ENCODE measurements at regions not wholly inside any gene's neighbourhood (a gene's known extent, or its start where the extent isn't known, plus 50 kb on each side); places are given as distances from the start of the nearest gene placed in this dataset.

- no peak for DNase-seq
Measured at GRCh38 chr2:226364217-226364616, 435.4 kb downstream of the IRS1 start.

- no peak for DNase-seq
Measured at GRCh38 chr2:226362980-226363379, 436.6 kb downstream of the IRS1 start.

GRCh38 chr2:226360658-226361057 is 439.0 kb downstream of the IRS1 start:
- no peak for DNase-seq

- DNase-seq = no peak
Measured at GRCh38 chr2:226358688-226359087, 440.9 kb downstream of the IRS1 start.

- DNase-seq = no peak
Measured at GRCh38 chr2:226357816-226358215, 441.8 kb downstream of the IRS1 start.

- DNase-seq = no peak
Measured at GRCh38 chr2:226355600-226355999, 444.0 kb downstream of the IRS1 start.

GRCh38 chr2:226354434-226354833 is 445.2 kb downstream of the IRS1 start:
- DNase-seq = no peak

- no peak for DNase-seq
Measured at GRCh38 chr2:226352941-226353560, 446.6 kb downstream of the IRS1 start.

GRCh38 chr2:226351711-226352110 is 447.9 kb downstream of the IRS1 start:
- no peak for DNase-seq

GRCh38 chr2:226339616-226340015 is 460.0 kb downstream of the IRS1 start:
- DNase-seq = no peak

GRCh38 chr2:226338825-226339224 is 460.8 kb downstream of the IRS1 start:
- no peak for DNase-seq

GRCh38 chr2:226337941-226338600 is 461.5 kb downstream of the IRS1 start:
- DNase-seq = no peak

- DNase-seq = no peak
Measured at GRCh38 chr2:226336283-226336682, 463.3 kb downstream of the IRS1 start.

- no peak for DNase-seq
Measured at GRCh38 chr2:226334981-226335720, 464.5 kb downstream of the IRS1 start.

- no peak for DNase-seq
Measured at GRCh38 chr2:226333388-226333787, 466.2 kb downstream of the IRS1 start.

GRCh38 chr2:226330206-226330605 is 469.4 kb downstream of the IRS1 start:
- DNase-seq = no peak

GRCh38 chr2:226329180-226329579 is 470.4 kb downstream of the IRS1 start:
- no peak for DNase-seq

GRCh38 chr2:226327830-226328229 is 471.8 kb downstream of the IRS1 start:
- DNase-seq = no peak

- no peak for DNase-seq
Measured at GRCh38 chr2:226325526-226325925, 474.1 kb downstream of the IRS1 start.

- DNase-seq = no peak
Measured at GRCh38 chr2:226320076-226320948, 479.3 kb downstream of the IRS1 start.

GRCh38 chr2:226317970-226318369 is 481.6 kb downstream of the IRS1 start:
- DNase-seq = no peak

- DNase-seq = no peak
Measured at GRCh38 chr2:226313060-226313459, 486.6 kb downstream of the IRS1 start.

GRCh38 chr2:226312155-226312554 is 487.5 kb downstream of the IRS1 start:
- no peak for DNase-seq
